DND-41 (cell line): ENCODE measurements at regions not wholly inside any gene's neighbourhood (a gene's known extent, or its start where the extent isn't known, plus 50 kb on each side); places are given as distances from the start of the nearest gene placed in this dataset.

ENCODE experiments used
- EZH2 ChIP-seq: IDR thresholded peaks from 3 replicates; pipeline ENCODE4 v1.6.1; 2012; ENCODE audit warnings: borderline replicate concordance, low read depth, mild to moderate bottlenecking, moderate library complexity, low read length, inconsistent platforms; ENCODE audit not compliant: severe bottlenecking
- TF ChIP-seq, protein P1 (sequence below): IDR thresholded peaks from 2 replicates; pipeline ENCODE4 v1.5.1; 2012; ENCODE audit warnings: borderline replicate concordance, low read length, moderate library complexity, mild to moderate bottlenecking; ENCODE audit not compliant: poor library complexity, severe bottlenecking; ENCODE audit errors: extremely low read depth

DNA sequence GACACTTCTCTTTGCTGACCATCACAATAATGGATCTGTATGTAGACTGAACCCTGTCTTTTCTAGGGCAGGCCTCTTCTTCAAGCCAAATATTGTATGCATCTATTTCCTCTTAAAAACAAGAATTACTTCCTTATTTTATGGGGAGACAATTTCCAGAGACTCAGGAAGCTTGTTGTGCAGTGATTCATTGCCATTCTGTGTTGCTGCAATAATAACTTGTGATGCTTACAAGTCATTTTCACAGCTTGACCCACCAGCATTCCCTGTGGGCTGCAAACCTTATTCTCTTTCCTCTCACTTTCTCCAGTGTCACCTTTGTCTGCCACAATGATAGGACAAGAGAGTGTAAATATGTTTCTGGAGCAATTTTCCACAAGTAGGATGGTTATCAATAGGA lies 276.7 kb upstream of the SGO1 start:
- TF ChIP-seq, protein P1, sequence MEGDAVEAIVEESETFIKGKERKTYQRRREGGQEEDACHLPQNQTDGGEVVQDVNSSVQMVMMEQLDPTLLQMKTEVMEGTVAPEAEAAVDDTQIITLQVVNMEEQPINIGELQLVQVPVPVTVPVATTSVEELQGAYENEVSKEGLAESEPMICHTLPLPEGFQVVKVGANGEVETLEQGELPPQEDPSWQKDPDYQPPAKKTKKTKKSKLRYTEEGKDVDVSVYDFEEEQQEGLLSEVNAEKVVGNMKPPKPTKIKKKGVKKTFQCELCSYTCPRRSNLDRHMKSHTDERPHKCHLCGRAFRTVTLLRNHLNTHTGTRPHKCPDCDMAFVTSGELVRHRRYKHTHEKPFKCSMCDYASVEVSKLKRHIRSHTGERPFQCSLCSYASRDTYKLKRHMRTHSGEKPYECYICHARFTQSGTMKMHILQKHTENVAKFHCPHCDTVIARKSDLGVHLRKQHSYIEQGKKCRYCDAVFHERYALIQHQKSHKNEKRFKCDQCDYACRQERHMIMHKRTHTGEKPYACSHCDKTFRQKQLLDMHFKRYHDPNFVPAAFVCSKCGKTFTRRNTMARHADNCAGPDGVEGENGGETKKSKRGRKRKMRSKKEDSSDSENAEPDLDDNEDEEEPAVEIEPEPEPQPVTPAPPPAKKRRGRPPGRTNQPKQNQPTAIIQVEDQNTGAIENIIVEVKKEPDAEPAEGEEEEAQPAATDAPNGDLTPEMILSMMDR = no peak
- no peak for TF ChIP-seq EZH2
